GM10266 (cell line): ENCODE measurements at regions not wholly inside any gene's neighbourhood (a gene's known extent, or its start where the extent isn't known, plus 50 kb on each side); places are given as distances from the start of the nearest gene placed in this dataset.

Experiments
- DNase-seq: peaks from one replicate; pipeline ENCODE4 v3.0.0; 2012; ENCODE audit errors: extremely low spot score
- CTCF ChIP-seq: IDR thresholded peaks from 2 replicates; pipeline ENCODE4 v1.5.1; 2012; ENCODE audit warnings: mild to moderate bottlenecking, low read depth; ENCODE audit not compliant: control insufficient read depth, insufficient read depth; ENCODE audit errors: missing control alignments

GRCh38 chr9:86682240-86682639 is 265.1 kb downstream of the GAS1 start:
- no peak for TF ChIP-seq CTCF
- DNase-seq = no peak

GRCh38 chr9:86679909-86680308 is 267.4 kb downstream of the GAS1 start:
- no peak for TF ChIP-seq CTCF
- no peak for DNase-seq

GRCh38 chr9:86676396-86676795 is 270.9 kb downstream of the GAS1 start:
- no peak for TF ChIP-seq CTCF
- DNase-seq = no peak

- no peak for DNase-seq
These were observed 271.5 kb downstream of the GAS1 start for GRCh38 chr9:86675805-86676204.

GRCh38 chr9:86674487-86674886 is 272.8 kb downstream of the GAS1 start:
- no peak for TF ChIP-seq CTCF
- DNase-seq = no peak

More at GRCh38 chr9:86675805-86676204, 271.5 kb downstream of the GAS1 start:
- TF ChIP-seq CTCF = no peak

GRCh38 chr9:86672966-86673365 is 274.3 kb downstream of the GAS1 start:
- TF ChIP-seq CTCF = no peak
- no peak for DNase-seq

GRCh38 chr9:86672301-86672700 is 275.0 kb downstream of the GAS1 start:
- no peak for DNase-seq
- no peak for TF ChIP-seq CTCF
